Nephron (organoid): ENCODE measurements at regions not wholly inside any gene's neighbourhood (a gene's known extent, or its start where the extent isn't known, plus 50 kb on each side); places are given as distances from the start of the nearest gene placed in this dataset.

ENCODE experiments used
- H3K27ac Mint-ChIP-seq, 3 experiments: 2 replicates each; pipeline ENCODE4 v1.8.0; 2020; ENCODE audit warnings: mixed read lengths in 3 of 3, mild to moderate bottlenecking in 2 of 3, moderate library complexity in 1 of 3
- H3K27me3 Mint-ChIP-seq: 2 replicates; pipeline ENCODE4 v1.8.0; 2021; ENCODE audit warnings: low read depth, mild to moderate bottlenecking, moderate library complexity, mixed read lengths
- H3K36me3 Mint-ChIP-seq: 2 replicates; pipeline ENCODE4 v1.8.0; 2020; ENCODE audit warnings: low read depth, mixed read lengths
- H3K4me1 Mint-ChIP-seq: 2 replicates; pipeline ENCODE4 v1.8.0; 2020; ENCODE audit warnings: mixed read lengths
- H3K4me3 Mint-ChIP-seq, 3 experiments: 2 replicates each; pipeline ENCODE4 v1.8.0; 2020; ENCODE audit warnings: mild to moderate bottlenecking in 3 of 3, mixed read lengths in 3 of 3, moderate library complexity in 2 of 3
- H3K9me3 Mint-ChIP-seq: 2 replicates; pipeline ENCODE4 v1.8.0; 2020; ENCODE audit warnings: mixed read lengths
- CTCF ChIP-seq, 3 experiments: fragments of 200-600 bp; sonication (generic); IDR thresholded peaks; one replicate each; pipeline ENCODE4 v1.5.0; 2021; ENCODE audit warnings: antibody characterized with exemption in 3 of 3; ENCODE audit not compliant: unreplicated experiment in 3 of 3

- H3K9me3 Mint-ChIP-seq: no peaks in the 10 kb centered on the region
- H3K27me3 Mint-ChIP-seq: peaks cover 26% of the 10 kb centered on the region
- no peak for TF ChIP-seq CTCF (IDR thresholded peaks at IDR 0.05; ENCODE audit: unreplicated experiment in 3 of 3)
- H3K27ac Mint-ChIP-seq: no peak overlapping the region
- H3K36me3 Mint-ChIP-seq: no peaks in the 10 kb centered on the region
- H3K4me3 Mint-ChIP-seq: no peak overlapping the region
- peaks cover 18% of the 10 kb centered on the region for H3K4me1 Mint-ChIP-seq
Observed at GRCh38 chr9:135373820-135374219, 105.8 kb upstream of the PPP1R26 start.

- H3K4me3 Mint-ChIP-seq: no peak overlapping the region
- no peaks in the 10 kb centered on the region for H3K9me3 Mint-ChIP-seq
- H3K27me3 Mint-ChIP-seq: peaks cover 26% of the 10 kb centered on the region
- TF ChIP-seq CTCF (IDR thresholded peaks at IDR 0.05; ENCODE audit: unreplicated experiment in 3 of 3): no peak
- no peak overlapping the region for H3K27ac Mint-ChIP-seq
- no peaks in the 10 kb centered on the region for H3K36me3 Mint-ChIP-seq
- peaks cover 18% of the 10 kb centered on the region for H3K4me1 Mint-ChIP-seq
Observed at GRCh38 chr9:135374591-135374990, 105.0 kb upstream of the PPP1R26 start.

GRCh38 chr9:135375001-135375400 is 104.6 kb upstream of the PPP1R26 start:
- Mint-ChIP-seq H3K4me1 (peaks cover 18% of the 10 kb centered on the region), H3K27me3 (peaks cover 26% of the 10 kb centered on the region), H3K27ac (no peak overlapping the region)

GRCh38 chr9:135376511-135377265 is 102.9 kb upstream of the PPP1R26 start:
- Mint-ChIP-seq H3K27ac (no peak overlapping the region), H3K27me3 (peaks cover 31% of the 10 kb centered on the region), H3K9me3 (no peaks in the 10 kb centered on the region), H3K4me3 (no peak overlapping the region), H3K36me3 (no peaks in the 10 kb centered on the region), H3K4me1 (peaks cover 18% of the 10 kb centered on the region)
- peak in 1 of 3 experiments; percentile 13 for TF ChIP-seq CTCF (IDR thresholded peaks at IDR 0.05; ENCODE audit: unreplicated experiment in 3 of 3)

More at GRCh38 chr9:135375001-135375400, 104.6 kb upstream of the PPP1R26 start:
- Mint-ChIP-seq H3K36me3 (no peaks in the 10 kb centered on the region), H3K4me3 (no peak overlapping the region), H3K9me3 (no peaks in the 10 kb centered on the region)
- no peak for TF ChIP-seq CTCF (IDR thresholded peaks at IDR 0.05; ENCODE audit: unreplicated experiment in 3 of 3)

- peaks cover 31% of the 10 kb centered on the region for H3K27me3 Mint-ChIP-seq
- no peak overlapping the region for H3K4me3 Mint-ChIP-seq
- no peak overlapping the region for H3K27ac Mint-ChIP-seq
- peaks cover 18% of the 10 kb centered on the region for H3K4me1 Mint-ChIP-seq
- TF ChIP-seq CTCF (IDR thresholded peaks at IDR 0.05; ENCODE audit: unreplicated experiment in 3 of 3): no peak
- no peaks in the 10 kb centered on the region for H3K9me3 Mint-ChIP-seq
- H3K36me3 Mint-ChIP-seq: no peaks in the 10 kb centered on the region
Observed at GRCh38 chr9:135377431-135377830, 102.2 kb upstream of the PPP1R26 start.

GRCh38 chr9:135378751-135379150 is 100.8 kb upstream of the PPP1R26 start:
- H3K9me3 Mint-ChIP-seq: no peaks in the 10 kb centered on the region
- H3K4me1 Mint-ChIP-seq: peaks cover 16% of the 10 kb centered on the region
- no peak overlapping the region for H3K27ac Mint-ChIP-seq
- no peaks in the 10 kb centered on the region for H3K36me3 Mint-ChIP-seq
- no peak overlapping the region for H3K4me3 Mint-ChIP-seq
- peaks cover 40% of the 10 kb centered on the region for H3K27me3 Mint-ChIP-seq
- no peak for TF ChIP-seq CTCF (IDR thresholded peaks at IDR 0.05; ENCODE audit: unreplicated experiment in 3 of 3)
